Choroid plexus epithelial cell (primary cell): ENCODE measurements at regions not wholly inside any gene's neighbourhood (a gene's known extent, or its start where the extent isn't known, plus 50 kb on each side); places are given as distances from the start of the nearest gene placed in this dataset.

Source experiments
- DNase-seq: peaks from one replicate; pipeline ENCODE4 v3.0.0-alpha.2; 2010; ENCODE audit warnings: low read depth
- H3K4me3 ChIP-seq: 2 replicates; pipeline ENCODE4 v1.5.1; 2011; ENCODE audit warnings: low read depth, mild to moderate bottlenecking, control low read depth, low read length, moderate library complexity
- TF ChIP-seq, protein P1 (sequence below): conservative IDR thresholded peaks from 2 replicates; pipeline ENCODE4 v1.5.1; 2011; ENCODE audit warnings: low read depth, mild to moderate bottlenecking, control low read depth, inconsistent platforms, low read length, moderate library complexity

DNA sequence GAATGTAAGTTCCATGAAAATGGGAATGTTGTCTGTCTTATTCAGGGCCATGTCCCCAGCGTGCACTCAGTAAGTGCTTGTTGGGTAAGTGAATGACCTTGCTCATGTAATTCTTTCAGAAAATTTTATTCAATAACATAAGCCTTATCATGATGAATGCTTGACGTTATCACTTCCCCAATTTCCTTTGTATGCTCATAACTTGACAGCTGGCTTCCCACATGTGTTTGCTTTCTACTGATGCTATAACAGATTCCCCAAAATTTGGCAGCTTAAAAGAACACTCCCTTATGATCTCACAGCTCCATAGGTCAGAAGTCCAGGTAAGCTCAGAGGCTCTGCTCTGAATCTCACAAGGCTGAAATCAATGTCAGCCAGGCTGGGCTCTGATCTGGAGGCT lies 155.8 kb upstream of the POU2AF2 start:
- TF ChIP-seq, protein P1, sequence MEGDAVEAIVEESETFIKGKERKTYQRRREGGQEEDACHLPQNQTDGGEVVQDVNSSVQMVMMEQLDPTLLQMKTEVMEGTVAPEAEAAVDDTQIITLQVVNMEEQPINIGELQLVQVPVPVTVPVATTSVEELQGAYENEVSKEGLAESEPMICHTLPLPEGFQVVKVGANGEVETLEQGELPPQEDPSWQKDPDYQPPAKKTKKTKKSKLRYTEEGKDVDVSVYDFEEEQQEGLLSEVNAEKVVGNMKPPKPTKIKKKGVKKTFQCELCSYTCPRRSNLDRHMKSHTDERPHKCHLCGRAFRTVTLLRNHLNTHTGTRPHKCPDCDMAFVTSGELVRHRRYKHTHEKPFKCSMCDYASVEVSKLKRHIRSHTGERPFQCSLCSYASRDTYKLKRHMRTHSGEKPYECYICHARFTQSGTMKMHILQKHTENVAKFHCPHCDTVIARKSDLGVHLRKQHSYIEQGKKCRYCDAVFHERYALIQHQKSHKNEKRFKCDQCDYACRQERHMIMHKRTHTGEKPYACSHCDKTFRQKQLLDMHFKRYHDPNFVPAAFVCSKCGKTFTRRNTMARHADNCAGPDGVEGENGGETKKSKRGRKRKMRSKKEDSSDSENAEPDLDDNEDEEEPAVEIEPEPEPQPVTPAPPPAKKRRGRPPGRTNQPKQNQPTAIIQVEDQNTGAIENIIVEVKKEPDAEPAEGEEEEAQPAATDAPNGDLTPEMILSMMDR, result no peak
- no peak for DNase-seq
- no peak overlapping the region for H3K4me3 ChIP-seq

DNA sequence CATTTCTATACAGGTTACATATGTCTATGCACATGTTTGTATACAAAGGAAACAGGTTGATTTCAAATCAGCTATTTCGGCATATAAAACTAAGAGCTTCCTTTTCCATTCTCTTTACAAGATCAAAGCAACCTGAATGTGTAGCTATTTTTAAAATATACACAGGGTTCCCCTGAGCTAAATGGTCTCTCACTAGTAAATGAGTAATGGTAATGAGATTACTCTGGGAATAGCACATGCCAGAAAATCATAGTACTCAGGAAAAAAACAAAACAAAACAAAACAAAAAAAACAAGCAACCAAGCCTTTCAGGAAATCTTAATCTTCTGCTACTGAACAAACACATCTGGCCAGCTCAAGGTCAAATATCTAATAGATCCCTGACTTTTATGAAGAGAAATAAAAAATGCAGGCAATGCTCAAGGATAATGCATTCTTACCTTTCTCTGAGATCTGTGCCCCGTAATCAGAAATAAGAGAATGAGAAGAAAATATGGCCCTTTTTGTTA lies 156.6 kb upstream of the POU2AF2 start:
- DNase-seq, result no peak

DNA sequence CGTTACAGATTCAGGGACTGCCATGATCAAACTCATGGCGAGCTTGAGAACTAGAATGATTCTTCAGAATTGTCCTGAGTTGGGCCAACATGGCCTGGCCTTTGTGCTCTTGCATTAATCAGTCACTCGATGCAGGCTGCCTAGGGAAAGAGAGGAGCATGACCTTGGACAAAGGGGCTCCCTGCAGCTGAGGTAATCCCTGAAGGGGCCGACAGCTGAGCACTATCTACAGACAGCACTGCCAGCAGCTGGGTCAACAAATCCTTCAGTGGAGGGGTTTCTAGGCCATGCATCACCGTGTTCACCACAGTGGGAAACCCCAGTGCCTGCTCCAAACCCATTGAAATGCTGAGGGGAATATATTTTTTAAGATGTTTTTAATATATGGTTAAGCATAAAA lies 159.5 kb upstream of the POU2AF2 start:
- TF ChIP-seq, protein P1, result no peak
- no peak overlapping the region for H3K4me3 ChIP-seq
- DNase-seq, result peak; percentile 11

More for the DNA sequence above, 156.6 kb upstream of the POU2AF2 start:
- no peak overlapping the region for H3K4me3 ChIP-seq
- TF ChIP-seq, protein P1, result no peak

DNA sequence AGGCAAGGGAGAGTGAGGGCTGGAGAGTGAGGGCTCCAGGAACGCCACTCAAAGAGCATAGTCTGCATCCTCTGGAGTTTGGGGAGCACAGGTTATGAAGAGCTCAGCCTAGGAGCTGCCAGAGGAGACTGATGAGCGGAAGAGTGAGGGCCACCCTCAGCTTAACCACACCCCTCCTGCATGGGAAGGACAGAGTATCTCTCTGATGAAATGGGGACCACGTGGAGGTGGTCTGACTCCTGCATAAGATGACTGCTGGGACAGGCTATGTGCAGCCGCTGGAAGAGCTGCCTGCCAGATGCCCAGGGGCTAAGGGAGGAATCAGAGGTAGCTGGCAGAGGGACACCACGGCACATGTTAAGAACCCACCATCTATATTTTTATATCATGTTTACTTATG lies 162.9 kb upstream of the POU2AF2 start:
- TF ChIP-seq, protein P1, result no peak
- DNase-seq, result no peak
- H3K4me3 ChIP-seq, result no peak overlapping the region

DNA sequence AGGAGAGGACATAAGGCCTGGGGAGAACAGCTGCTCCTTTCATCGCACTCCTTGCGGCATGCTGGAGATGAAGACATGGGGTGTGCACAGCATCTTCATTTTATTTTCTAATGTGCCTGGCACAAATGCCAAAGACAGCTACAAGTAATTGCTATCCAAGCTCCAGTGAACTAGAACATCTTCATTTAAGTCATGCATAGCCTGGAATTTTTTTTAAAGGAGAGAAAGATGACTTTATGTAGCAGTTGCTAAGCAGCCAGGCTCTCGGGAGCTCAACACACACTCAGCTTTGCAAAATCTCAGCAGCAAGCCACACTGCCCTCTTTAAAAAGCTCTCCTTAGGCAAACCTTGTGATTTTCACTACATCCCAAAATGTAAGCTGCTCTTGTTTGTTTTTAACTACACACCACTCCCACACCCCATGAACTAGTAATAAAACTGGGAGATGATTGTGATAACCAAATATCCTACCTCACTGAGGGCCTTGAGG lies 164.5 kb upstream of the POU2AF2 start:
- no peak overlapping the region for H3K4me3 ChIP-seq
- TF ChIP-seq, protein P1, result no peak
- peak; percentile 35 for DNase-seq

DNA sequence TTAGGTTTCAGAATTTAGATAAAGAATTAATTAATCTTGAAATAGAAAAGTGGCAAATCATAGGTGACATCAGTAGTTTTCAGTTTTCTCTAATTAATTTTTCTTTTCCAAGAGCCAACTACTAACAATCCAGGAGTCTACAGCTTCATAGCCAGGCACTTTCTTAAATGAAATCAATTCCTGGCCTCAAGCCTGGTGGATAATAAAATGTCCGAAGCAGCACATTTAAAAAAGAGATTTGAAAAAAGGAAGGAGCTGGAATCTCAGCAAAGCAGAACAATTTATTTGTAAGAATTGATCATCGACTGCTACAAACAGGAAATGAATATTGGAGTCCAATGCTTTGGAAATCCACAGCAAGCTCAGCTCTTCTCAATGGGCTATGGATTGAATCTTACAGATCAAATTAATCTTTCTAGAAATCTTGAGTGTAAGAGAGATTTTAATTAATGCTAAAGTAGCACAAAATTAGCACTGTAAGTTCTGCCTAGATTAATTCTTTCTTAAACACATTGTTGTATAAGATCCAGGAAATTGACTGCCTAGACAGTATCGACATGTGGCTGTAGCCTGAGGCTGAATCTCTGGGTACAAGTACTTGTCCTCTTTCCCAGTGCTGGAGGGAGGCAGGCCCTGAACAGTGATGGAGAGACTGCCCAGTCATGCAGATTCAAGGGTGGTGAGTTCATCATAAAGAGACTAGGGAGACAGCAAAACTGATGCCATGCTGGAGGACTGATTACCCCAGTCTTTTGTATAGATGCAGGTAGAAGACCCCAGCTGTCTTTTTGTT lies 167.8 kb upstream of the POU2AF2 start:
- DNase-seq, result no peak
- H3K4me3 ChIP-seq, result no peak overlapping the region
- TF ChIP-seq, protein P1, result no peak

DNA sequence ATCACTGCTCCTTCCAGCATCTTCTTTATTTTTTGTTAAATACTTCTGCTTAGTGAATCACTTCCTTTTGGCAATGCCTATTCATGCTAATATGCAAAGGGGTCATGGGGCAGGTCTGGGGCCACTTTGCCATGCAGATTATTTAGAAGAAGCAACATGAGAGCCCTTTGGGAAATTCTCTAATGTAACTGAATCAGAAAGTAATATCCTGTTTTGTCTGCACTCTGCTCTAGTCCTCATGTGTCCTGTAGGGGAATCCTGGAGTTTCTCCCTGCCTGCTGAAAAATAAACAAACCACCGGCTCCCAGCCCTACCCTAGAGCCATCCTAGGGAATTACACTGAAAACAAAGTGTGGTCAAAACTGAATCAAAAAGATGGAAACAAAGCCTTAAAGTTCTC lies 176.5 kb upstream of the POU2AF2 start:
- peak; percentile 95 for DNase-seq
- TF ChIP-seq, protein P1, result peak; percentile 81
- H3K4me3 ChIP-seq, result no peak overlapping the region
